DMS153 treated with DMSO at 0.1 percent for 48 hours (cell line): ENCODE measurements at regions not wholly inside any gene's neighbourhood (a gene's known extent, or its start where the extent isn't known, plus 50 kb on each side); places are given as distances from the start of the nearest gene placed in this dataset.

Experiments used
- DNase-seq: peaks from one replicate; lab custom pipeline; 2025; ENCODE audit not compliant: unreplicated experiment; lab: John Stamatoyannopoulos, UW

DNA sequence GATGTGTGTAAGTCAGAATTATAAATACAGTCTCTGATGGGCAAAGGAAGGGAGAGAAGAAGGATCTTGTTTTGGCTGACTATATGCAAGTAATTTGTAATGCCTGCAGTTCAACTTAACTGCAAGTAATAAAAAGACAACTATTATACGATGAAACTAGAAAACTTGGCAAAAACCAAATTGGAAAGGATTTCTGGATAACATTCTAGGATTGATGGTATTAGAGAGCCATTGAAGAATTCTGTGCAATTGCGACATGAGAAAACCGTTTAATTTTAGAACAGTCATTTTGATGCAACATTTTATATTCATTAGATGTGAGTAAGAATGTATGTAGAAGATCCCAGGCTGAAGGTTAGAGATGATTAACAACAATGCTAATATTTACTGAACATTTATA is 1334.1 kb downstream of the EFNB2 start:
- DNase-seq = no peak

DNA sequence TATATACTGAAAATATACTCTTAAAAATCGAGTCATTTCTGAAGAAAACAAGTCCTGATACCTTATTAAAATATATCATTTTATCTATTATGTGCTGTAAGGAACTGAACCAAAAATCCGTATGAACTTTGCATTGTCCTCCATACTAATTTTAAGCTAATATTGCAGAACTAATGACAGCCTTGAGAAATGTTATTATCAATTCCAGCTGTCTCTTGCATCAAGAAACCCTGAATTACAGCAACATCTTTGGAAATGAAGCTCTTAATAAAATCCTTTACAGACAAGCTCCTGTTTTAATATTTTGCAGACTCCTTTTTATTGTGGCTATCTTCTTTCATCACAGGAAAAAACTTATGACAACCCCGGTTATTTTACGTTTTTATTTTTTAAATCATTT is 1335.3 kb downstream of the EFNB2 start:
- no peak for DNase-seq

DNA sequence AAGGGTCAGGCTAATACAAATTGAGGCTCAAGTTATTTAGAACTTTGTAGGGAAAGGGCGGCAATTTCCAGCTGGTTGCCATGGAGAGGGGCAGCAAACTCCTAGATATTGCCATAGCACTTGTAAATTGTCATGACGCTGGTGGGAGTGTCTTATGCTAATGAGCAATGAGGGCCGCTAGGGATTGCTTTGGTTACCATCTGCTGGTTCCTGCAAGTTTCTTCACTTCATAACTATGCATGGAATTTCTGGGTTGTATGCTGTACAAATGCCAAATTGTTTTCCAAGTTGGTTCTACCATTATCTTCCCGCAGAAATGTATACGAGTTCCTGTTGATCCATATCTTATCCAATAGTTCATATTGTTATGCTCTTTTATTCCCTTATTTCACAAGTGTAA is 1339.4 kb downstream of the EFNB2 start:
- DNase-seq = no peak

DNA sequence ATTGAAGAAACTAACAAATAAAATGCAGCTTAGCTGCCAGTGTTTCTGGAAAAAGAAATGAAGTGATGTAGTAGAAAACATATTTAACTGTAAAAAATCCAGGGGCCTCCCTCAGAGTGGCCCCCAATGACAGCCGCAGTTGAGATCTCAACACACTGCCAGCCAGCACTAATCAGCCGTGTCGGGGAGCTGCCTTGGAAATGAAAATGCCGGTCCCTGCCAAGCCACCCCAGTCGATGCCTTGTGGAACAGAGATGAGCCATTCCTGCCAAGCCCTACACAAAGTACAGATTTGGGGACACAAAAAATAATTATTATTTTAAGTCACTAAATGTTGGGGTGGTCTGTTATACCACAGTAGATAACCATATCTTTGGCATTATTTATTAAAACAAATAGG is 1342.4 kb downstream of the EFNB2 start:
- no peak for DNase-seq

DNA sequence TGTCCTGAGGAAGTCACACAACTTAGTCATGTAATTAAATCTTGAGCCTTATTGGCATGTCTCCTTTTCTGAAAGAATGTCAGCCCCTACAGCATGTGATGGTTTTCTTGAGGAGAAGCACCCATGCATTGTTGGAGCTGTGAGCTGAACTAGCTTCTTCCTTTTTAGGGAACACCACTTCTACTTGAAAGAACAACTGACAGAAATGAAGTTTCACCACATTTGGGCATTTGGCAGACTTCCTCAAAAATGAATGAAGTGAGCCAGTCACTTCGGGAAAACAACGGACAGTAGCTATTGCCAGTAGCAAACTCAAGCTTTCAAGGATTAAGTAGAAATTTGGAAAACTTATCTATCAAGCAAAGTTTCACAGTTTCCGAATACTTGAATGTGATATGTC is 1351.3 kb downstream of the EFNB2 start:
- DNase-seq = no peak

DNA sequence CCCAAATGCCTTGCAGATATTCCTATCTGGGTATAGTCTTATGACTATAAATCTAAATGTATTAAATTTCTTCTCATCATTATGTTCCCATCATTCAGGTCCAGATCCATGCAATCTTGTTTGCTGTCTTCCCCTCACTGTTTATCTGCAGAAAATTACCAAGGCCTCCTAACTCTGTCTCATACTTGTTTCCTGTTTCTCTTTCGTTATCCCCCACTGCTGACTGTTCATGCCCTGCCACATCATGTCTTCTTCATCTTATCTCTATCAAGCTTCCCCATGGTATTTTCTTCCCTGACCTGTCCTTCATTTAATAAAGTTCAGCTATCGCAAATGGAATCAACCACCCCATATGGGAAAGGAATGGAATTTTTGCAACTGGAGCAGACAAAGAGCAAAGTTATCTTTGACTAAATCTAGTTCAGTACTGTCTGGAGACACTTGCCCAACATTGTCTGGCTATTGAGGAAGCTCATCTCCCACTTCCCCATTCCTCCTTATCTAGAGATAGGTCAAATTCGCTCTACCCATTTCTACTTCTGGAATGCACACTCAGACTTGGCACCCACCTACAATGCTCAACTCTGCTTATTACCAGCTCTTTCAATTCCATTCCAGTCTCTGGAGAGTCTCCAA is 1358.1 kb downstream of the EFNB2 start:
- no peak for DNase-seq

DNA sequence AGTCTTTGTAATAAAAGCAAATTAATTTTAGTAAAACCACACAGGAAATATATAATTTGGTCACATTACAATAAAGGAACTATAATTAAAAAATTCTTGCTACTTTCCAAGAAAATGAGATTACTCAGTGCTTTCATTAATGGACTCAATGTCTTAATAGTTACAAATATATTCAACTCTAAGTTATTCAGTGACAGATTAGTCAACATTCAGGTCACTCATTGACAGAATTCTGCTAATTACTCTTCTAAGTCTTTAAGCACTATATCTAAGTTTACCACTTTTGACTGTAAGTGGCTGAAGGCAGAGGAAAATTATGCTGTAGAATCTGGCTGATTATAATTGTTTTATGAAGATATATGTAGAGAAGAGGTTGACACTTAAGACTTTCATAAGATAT is 1365.0 kb downstream of the EFNB2 start:
- DNase-seq = no peak

DNA sequence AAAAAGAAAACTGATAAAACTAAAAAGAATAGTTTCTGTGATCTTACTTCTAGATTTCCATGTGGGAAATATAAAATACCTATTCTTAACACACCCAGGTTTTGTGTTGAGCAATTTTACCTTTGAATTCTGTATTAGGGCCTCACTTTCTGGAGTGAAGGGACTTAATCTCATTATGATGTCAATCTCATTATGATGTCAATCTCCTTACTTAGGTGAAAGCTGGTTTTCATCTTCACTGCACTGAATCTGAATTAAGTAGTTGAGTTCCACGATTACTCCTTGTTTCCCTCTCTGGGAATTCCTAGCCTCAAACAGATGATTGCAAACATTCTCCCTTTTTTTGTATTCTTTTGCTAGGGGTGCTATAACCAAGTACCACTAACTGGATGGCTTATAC is 1367.2 kb downstream of the EFNB2 start:
- DNase-seq = no peak

DNA sequence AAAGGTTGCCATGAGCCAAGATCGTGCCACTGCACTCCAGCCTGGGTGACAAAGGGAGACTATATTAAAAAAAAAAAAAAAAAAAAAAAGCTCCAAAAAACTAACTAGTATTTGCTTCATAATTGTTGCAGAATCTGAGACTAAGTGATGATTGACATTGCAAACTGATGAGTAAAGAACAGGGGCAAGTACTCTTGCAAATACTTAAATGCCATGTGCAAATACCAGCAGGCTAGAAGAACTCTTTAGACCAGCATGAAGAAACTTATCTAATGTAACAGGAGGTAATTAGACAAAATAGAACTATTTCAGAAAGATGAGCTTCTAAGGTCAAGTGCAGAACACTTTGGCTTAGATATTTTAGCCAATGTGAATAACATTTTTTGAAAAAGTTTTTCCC is 1368.1 kb downstream of the EFNB2 start:
- DNase-seq = no peak

DNA sequence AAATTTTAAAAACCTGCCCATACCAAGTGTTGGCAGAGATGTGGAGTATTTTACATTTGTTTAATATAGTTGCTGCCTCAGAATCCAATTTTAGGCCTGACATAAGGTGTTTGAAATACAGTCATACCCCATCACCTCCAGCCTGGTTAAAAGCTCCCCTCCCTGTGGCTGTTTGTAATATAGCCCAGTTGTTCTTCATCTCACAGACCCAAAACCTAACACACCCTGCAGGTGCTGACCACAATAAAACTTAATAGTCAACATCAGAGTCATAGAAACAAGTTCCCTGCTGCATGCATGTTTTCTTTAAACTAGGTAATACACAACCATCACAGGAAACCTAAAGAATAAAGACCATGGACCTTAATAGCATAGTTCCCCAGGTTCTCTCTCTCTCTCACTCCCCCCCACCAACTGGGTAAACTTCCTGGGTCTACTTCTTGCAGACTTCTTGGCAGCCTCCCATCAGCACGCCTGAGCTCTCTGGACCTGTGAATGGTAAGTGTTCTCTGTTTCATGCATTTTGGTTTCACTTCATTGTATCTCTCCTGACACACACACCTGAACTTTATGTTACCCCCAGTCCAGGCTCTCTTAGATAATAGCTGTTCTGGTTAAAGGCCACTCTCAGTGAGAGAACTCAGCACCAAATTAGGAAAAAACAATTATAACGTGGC is 1369.9 kb downstream of the EFNB2 start:
- no peak for DNase-seq

DNA sequence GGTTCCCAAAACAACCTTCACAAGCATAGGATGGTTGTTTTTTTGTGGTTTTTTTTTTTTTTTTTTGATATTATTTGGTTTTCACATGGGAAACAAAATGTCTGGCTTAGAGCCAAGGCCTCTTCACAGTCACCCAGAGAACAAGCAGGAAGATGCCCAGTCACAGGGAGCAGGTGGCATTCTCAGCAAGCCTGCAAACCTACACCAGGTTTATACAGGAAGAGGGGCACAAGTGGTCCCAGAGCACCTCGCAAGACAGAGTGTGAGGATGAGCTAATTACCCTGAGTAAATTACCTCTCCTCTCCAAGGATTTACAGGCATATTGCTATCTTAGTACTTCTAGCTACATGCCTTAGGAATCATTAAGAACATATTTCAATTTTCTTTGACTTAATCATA is 1375.6 kb downstream of the EFNB2 start:
- peak; percentile 64 for DNase-seq

DNA sequence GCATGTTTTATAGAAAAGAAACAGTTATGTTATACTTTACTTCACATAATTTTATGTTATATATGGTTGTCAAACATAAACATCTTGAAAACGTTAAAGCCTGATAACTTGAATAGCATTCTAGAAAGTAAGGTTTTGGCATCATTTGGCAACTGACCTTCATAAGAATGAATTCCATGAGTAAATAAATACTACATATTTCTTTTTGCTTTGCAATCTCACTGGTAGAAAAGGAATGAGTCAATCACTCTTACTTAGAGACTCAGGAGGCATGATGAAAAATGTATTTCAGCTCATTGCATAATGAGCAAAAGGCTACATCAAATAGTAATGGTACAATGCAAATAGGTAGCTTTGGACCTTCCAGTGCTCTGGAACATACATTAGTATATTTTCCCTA is 1381.9 kb downstream of the EFNB2 start:
- no peak for DNase-seq

DNA sequence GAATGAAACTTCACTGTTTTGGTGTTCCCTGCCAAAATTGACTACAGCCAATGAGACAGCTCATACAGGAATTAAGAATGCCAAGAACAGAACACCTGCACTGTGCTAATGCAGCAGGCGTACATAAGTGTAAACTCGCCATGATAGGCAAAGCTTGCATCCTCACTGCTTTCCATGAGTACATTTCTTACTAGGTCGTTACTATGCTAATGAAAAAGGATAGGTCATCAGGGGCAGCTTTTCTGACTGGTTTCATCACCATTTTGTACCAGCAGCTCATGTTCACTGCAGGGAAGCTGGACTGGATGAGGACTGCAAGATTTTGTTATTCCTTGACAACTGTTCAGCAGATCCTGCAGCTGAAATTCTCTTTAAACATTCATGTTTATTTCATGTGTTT is 1383.8 kb downstream of the EFNB2 start:
- DNase-seq = no peak

DNA sequence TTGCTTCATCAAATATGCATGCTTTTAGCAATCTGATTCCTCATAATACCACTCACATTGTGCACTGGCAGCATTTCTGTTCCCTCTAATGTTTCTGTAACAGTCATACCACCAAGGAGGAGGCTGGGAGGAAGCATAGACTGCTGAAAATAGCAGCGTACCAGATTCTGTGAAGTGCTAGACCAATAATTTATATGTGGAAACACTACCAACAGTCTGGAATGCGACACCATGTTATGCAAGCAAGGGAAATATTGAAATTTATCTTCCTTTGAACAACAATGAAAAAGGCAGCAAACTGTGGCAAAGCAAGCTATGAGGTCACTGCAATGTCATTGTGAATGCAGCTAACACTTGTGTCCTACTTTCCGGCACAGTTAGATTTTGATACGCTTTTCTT is 1388.0 kb downstream of the EFNB2 start:
- DNase-seq = no peak

DNA sequence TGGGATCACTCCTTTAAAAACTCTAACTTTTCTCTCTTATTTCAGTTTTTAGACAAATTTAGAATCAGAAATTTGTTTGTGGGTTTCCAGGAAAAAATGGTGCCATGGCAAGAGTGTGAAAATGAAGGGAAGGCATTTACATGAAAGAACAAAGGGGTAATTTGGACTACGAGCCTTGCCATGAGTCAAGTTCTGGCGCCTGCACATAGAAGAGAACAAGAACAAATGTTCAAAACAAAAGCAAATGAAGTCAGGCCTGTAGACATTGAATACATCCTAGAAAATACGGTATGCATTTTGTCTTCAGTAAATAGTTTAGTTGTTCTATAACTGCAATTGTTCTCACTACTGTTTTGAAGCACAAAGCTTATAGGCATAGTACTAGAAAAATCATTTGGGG is 1390.5 kb downstream of the EFNB2 start:
- DNase-seq = no peak

DNA sequence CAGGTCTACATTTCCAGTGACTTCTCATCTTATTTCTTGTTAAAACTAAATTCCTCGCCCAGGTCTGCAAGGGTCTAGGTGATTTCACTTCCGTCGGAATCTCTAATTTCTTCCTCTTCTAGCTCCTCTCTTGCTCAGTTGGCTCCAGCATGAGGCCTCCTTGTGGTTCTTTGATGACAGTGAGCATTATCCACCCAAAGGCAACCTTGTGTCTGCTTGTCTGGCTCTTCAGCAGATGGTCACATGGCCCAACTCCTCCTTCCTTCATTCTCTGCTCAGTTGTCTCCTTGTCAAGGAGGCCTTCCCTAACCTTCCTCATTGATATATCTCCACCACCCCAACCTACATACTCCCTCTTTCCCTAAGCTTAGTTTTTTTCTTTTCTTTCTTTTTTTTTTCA is 1391.4 kb downstream of the EFNB2 start:
- no peak for DNase-seq

DNA sequence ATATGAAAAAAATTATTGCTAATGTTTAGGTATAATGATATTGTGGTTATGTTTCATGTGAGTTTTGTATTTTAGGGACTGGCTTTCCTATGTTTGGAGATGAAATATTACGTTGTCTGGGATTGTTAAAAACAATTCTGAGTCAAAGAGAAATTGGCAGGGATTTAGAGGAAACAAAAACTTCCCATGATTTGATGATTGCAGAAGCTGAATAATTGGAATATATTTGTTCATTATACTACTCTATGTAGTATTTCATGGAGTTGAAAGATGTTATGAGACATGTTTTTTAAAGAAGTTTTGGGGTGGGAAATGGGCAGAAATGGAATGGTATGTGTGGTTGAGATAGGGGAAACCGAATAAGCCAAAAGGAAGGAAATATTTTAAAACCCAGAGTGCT is 1392.9 kb downstream of the EFNB2 start:
- DNase-seq = no peak

DNA sequence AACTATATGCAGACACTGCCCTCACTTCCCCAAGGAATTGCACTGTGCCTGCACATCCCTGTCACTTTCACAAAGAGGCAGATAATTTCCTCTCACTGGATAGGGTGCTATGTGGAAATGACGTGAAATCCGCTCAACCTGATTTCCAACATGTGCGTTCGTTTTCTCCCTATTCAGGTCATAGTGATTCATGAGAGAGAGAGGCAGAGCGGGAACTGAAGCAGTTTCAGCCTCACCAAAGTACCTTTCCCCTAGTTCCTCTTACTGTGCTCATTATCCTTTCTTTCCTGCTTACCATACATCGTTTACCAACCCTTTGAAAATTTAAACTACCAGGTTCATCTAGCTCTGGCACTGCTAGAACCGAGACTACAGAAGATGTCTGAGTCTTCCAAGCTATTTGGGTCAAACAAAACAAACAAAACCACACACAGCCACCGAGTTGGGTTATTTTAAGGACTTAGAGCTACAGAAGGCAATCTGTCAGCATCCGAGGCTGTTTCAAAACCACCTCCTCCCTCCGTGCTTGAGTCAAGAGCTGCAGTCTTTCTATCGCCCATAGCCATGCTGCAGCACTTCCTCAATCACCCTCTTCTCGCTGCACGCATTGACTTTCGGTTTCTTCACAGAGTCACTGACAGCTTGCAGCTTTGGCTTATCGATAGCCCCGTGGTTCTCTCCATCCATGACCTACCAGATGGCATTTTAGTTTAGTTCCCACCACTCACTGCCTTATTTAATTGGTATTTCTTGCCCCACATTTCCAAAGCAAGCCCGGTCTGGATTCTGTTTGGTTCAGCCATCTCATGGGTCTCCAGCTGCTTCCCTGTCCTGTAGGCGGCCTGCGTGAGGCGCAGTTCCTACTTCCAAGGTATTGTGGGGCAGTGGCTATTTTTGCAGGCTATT is 1395.8 kb downstream of the EFNB2 start:
- peak; percentile 87 for DNase-seq

DNA sequence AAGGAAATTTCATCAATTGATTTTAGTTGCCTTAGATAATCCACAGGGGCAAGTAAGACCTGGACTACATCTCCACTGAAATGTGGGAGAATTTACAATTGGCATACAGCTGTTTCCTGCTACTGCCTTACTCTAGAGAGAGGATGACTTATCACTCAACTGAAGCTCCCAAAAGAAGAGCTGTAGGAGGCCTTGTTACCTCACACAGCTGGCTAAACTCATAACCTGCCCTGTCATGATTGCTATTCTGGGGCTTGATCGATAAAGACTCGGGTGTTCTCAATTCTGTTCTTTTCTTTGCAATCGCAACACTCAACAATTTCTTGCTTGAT is 1396.4 kb downstream of the EFNB2 start:
- no peak for DNase-seq

DNA sequence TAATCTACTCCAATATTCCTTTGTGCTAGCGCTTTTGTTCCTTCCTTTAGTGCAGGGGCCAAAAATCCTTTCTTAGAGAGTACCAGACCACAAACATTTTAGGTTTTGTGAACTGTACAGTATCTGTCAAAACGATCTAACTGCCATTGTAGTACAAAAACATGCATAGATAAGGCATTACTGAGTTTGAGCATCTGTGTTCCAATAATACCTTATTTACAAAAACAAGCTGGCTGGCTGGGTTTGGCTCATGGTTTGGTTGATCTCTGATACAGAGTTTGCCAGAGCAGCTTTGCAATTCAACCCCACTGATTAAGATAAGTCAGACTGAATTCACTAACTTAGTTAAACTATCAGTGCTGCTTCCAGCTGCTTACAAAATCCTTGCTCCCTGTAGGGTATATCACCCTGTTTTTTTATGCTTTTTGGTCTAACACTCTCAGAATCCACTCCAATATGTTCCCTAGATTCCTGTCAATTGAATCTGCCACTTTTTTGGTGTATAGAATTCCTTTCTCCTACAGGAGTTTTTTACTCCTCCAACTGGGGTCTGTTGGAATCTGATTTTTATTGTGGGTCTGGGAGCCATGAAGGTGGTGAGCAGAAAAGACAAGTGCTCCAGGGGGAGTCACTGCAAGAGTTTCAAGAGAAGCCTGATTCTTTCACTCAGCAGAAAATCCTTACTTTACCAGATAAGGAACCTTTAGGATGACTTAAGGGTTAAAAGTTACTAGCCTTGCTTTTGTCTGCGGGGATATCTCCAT is 1399.4 kb downstream of the EFNB2 start:
- no peak for DNase-seq

DNA sequence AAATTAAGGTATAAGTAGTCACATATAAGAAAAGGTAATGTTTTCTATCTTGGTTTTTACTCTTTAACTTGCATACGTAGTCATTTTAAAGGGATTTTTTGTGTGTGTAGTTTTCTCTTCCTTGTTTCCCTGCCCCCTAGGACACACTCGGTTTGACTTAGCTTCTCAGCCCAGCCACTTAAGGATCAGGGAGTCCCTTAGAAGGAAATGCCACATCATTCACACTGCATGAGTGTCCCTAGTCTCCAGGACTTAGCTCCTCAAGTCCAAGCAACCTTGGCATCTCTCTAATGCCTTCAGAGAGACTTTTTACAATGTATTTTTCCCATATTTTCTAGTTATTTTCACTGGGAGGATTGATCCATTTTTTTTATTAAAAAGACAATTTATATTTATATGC is 1407.7 kb downstream of the EFNB2 start:
- no peak for DNase-seq

DNA sequence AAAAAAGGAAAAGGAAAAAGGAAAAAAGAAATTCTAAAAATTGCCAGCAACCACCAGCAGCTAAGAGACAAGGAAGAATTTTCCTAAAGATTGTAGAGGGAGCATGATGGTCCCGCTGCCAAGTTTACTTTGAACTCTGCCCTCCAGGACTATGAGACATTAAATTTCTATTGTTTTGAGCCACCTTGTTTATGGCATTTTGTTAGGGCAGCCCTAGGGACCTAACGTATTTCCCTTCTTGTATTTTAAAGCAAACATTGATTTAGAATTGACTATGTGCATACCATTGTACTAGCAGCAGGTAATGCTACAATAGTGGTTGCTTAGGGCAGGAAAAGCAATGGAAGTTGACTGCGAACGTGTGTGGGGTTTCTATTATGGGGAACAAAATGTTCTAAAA is 1414.2 kb downstream of the EFNB2 start:
- no peak for DNase-seq
